ENCODE measurements at regions not wholly inside any gene's neighbourhood (a gene's known extent, or its start where the extent isn't known, plus 50 kb on each side); places are given as distances from the start of the nearest gene placed in this dataset.

GRCh38 chr14:48243900-48244299 lies 568.5 kb upstream of the MDGA2 start:
- TF ChIP-seq, protein P1, sequence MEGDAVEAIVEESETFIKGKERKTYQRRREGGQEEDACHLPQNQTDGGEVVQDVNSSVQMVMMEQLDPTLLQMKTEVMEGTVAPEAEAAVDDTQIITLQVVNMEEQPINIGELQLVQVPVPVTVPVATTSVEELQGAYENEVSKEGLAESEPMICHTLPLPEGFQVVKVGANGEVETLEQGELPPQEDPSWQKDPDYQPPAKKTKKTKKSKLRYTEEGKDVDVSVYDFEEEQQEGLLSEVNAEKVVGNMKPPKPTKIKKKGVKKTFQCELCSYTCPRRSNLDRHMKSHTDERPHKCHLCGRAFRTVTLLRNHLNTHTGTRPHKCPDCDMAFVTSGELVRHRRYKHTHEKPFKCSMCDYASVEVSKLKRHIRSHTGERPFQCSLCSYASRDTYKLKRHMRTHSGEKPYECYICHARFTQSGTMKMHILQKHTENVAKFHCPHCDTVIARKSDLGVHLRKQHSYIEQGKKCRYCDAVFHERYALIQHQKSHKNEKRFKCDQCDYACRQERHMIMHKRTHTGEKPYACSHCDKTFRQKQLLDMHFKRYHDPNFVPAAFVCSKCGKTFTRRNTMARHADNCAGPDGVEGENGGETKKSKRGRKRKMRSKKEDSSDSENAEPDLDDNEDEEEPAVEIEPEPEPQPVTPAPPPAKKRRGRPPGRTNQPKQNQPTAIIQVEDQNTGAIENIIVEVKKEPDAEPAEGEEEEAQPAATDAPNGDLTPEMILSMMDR (IDR thresholded peaks at IDR 0.05) = no peak
- TF ChIP-seq POLR2A (IDR thresholded peaks at IDR 0.05) = no peak

Measured in adrenal gland (tissue), 5 donors.